Urinary bladder (tissue), 3 donors: ENCODE measurements at regions not wholly inside any gene's neighbourhood (a gene's known extent, or its start where the extent isn't known, plus 50 kb on each side); places are given as distances from the start of the nearest gene placed in this dataset.

Experiments
- DNase-seq: peaks from one replicate; pipeline ENCODE4 v3.0.0-alpha.2; 2015; ENCODE audit errors: extremely low spot score
- H3K27ac ChIP-seq: one replicate; pipeline ENCODE4 v1.5.1; 2013; ENCODE audit warnings: low read depth, mild to moderate bottlenecking, moderate library complexity
- H3K36me3 ChIP-seq: one replicate; pipeline ENCODE4 v1.6.1; 2013; ENCODE audit warnings: mild to moderate bottlenecking, moderate library complexity; ENCODE audit not compliant: insufficient read depth
- H3K4me1 ChIP-seq: one replicate; pipeline ENCODE4 v1.6.1; 2013; ENCODE audit warnings: mild to moderate bottlenecking, moderate library complexity; ENCODE audit not compliant: insufficient read depth
- H3K4me3 ChIP-seq: one replicate; pipeline ENCODE4 v1.5.1; 2013; ENCODE audit warnings: low read depth, low read length
- WGBS: extraction: QIAGEN DNeasy Blood & Tissue Kit; methylation state at CpG from one replicate; pipeline ENCODE4 v1.1.7; 2013; 5-methylcytosine and 5-hydroxymethylcytosine counted together
- donor health status: healthy with polysubstance abuse.
- donor health status: healthy.

DNA sequence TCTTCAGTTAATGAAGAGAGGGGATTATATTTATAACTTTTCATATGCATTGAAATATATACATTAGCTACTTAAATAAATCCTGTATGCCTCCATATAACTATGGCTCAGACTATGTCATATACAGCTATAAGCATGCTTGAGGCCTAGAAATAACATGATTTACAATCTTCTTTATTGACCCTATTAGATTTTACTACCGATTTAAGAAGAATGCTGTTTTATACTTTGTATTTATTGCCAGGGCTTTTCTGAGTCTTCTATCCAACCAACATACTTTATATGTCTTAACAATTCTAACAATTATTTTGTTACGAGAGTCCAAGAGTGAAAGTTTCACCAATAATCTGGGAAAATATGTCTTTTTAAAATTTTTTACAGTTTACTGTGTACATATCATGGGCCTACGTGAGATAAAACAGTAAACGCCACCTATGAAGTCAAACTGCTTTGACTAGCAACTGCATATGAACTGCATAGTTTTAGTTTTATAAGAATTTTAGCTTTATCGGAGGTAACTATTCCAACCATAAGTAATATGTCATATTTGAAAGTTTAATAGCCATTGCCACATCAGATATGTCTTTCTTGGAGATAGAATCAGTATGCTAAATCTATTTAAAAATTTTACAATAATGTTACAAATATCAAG, 861.0 kb downstream of the USP25 start:
- H3K4me1 ChIP-seq = no peaks in the 10 kb centered on the region
- no peaks in the 10 kb centered on the region for H3K36me3 ChIP-seq
- 64% methylated on average over 5 of the region's 5 CpGs for WGBS
- no peak overlapping the region for H3K4me3 ChIP-seq
- no peak for DNase-seq
- no peak overlapping the region for H3K27ac ChIP-seq

DNA sequence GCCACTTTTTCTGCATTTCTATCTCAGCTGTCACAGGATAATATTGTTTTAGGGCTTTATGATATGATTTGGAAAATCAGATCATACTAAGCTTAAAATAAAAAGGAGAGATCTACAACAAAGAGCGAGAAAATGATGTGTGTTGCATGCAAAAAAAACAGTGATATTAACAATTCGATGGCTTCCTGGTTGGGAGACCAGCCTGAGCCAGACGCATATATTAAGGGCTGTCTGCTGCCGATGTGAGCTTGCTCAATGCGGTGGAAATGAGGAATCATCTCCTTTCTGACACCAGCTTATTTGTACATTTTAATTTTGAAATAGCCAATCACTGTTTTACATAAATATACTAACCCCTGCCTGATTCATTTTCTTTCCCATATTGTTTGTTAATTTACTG, 862.6 kb downstream of the USP25 start:
- DNase-seq = no peak
- H3K36me3 ChIP-seq = no peaks in the 10 kb centered on the region
- WGBS = 84% methylated on average over 5 of the region's 5 CpGs
- H3K27ac ChIP-seq = no peak overlapping the region
- no peak overlapping the region for H3K4me3 ChIP-seq
- no peaks in the 10 kb centered on the region for H3K4me1 ChIP-seq

DNA sequence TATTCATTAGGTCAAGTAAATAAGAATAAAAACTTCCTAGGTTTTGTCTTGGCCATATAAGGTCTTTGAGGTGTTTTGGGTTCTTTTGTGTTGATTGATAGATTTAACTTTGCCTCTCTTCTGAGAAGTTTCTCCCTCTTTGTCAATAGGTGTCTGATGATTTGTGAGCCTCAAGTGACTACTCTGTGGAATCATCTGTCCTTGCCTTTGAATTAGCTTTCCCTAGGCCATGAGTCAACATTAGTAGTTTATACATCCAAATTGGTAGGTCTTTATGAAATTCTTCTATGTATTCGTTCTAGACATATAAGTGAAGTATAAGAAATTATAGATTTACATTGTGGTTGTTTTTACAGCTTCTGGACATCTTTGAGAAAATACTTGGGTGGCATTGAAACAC, 864.4 kb downstream of the USP25 start:
- no peak for DNase-seq
- Histone ChIP-seq H3K4me1 (no peaks in the 10 kb centered on the region), H3K27ac (no peak overlapping the region), H3K4me3 (no peak overlapping the region), H3K36me3 (no peaks in the 10 kb centered on the region)
- 92% methylated on average over 1 of the region's 1 CpG for WGBS

DNA sequence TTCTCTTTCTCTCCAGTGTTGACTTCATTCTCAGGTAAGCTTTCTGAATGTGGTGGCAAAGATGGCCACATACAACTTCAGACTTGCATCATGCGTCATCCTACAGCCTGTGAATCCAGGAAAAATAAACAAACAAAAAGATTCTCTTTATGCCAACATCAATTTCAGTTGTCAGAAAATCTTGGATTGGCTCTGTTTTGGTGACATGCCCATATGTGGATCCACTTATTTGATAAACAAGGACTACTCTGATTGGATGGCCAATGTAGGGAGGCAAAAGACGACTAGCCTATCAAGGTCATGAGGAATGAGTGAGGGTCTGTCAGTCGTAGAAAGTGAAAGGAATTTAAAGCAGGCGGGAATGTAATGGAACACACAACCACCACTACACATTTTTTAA, 866.6 kb downstream of the USP25 start:
- 97% methylated on average over 4 of the region's 4 CpGs for WGBS
- H3K36me3 ChIP-seq = no peaks in the 10 kb centered on the region
- H3K4me3 ChIP-seq = no peak overlapping the region
- DNase-seq = no peak
- H3K27ac ChIP-seq = no peak overlapping the region
- H3K4me1 ChIP-seq = no peaks in the 10 kb centered on the region

DNA sequence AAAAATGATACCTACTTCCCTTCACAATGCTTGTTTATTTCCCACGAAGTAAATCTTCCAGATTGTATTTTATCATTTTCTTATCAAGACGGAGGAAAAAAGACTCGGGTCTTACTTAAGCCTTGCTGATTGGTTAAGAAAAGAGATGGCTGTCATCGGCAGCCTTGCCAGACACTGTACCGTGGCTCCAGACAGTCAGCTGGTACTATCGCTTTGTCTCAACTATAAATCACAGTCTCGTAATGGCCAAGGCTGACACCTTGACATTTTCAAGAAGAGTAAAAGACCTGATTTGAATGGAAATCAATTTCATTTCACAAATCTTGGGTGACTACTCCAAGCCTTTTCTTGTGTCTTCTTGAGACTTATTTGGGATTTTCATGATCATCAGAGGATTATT, 868.0 kb downstream of the USP25 start:
- H3K36me3 ChIP-seq = no peaks in the 10 kb centered on the region
- no peak overlapping the region for H3K27ac ChIP-seq
- H3K4me3 ChIP-seq = no peak overlapping the region
- no peak for DNase-seq
- WGBS = 61% methylated on average over 7 of the region's 7 CpGs
- H3K4me1 ChIP-seq = no peaks in the 10 kb centered on the region

DNA sequence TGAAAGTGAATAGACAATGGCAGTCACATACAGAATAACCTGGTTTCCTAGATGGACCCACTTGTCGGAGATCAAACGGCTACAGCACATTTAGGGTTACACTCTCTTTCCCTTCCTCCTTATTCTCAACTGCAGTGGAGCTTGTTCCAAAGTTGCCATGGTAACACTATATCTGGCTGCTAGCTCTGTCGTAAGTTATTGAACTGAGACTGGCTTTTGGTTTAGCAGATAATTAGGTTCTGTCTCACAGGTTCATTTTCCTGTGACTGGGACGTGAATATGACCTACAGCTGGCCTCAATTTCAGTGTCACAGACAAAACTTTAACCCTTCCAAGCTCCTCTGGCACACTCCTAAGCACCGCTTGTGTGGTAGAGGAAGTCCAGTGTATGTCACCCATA, 875.8 kb downstream of the USP25 start:
- WGBS = 61% methylated on average over 5 of the region's 5 CpGs
- H3K36me3 ChIP-seq = no peaks in the 10 kb centered on the region
- no peak for DNase-seq

DNA sequence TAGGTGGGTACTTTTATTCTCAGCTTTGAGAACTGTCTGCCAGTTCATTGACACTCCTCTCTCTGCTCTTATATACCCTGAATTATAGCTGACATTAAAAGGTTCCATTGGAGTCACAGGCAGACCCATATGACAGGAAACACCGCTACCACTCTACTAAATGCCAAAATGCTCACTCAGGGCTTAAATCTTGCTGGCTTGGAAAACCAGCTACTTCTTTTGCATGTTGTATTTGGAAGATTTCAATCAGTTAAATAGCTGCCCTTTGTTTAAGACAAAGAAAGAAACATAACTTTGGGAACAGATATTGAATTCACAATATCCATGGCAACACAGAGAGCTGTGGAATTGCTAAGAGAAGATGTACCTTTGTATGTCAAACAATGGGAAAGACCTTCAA, 876.5 kb downstream of the USP25 start:
- DNase-seq = no peak
- 89% methylated on average over 1 of the region's 1 CpG for WGBS
- Histone ChIP-seq H3K27ac (no peak overlapping the region), H3K4me1 (no peaks in the 10 kb centered on the region), H3K4me3 (no peak overlapping the region), H3K36me3 (no peaks in the 10 kb centered on the region)

More for the DNA sequence above, 875.8 kb downstream of the USP25 start:
- H3K27ac ChIP-seq = no peak overlapping the region
- no peaks in the 10 kb centered on the region for H3K4me1 ChIP-seq
- no peak overlapping the region for H3K4me3 ChIP-seq

DNA sequence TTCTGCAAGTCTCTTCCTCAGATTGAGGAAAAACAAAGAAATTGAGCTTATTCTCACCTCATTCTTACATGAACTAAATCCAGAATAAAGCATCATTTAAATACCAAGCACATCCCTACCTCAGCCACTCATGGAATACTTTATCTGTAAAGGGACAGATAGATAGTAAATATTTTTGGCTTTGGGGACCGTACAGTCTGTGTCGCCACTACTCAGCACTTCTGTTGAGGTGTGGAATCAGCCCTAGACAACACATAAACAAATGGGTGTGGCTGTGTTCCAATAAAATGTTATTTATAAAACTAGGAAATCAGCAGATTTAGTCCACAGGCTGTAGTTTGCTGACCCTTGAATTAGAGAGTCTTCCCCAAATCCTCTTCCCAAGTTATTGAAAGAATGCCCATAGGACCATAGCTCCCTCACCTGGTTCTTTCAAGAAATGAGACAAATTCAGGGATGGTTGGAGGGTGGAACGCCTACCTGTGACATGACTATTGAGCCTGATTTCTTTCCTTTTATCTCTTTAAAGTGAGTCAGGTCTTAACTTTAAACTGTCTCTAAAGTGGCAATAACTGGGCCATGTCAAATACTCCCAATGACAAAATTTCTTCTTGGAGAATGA, 878.5 kb downstream of the USP25 start:
- no peaks in the 10 kb centered on the region for H3K4me1 ChIP-seq
- H3K36me3 ChIP-seq = no peaks in the 10 kb centered on the region
- H3K27ac ChIP-seq = no peak overlapping the region
- 89% methylated on average over 3 of the region's 3 CpGs for WGBS
- H3K4me3 ChIP-seq = no peak overlapping the region
- DNase-seq = no peak

DNA sequence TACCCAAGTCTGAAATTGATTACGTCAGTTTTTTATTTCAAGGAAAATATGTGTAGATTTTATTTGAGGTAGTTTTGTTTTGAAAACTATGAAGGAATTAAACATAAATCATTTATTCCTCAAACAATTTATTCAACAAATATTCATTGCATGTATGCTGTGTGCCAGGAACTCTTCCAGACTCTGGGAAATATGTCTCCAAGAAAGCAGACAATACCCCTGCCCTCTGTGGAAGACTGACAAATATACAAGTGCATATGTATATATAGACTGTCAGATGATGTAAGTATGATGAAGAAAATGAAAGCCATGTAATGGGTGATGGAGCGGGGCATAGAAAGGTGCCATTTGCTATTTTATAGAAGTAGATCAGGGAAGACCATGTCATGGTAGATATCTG, 889.5 kb downstream of the USP25 start:
- Histone ChIP-seq H3K4me3 (no peak overlapping the region), H3K4me1 (no peaks in the 10 kb centered on the region), H3K36me3 (no peaks in the 10 kb centered on the region), H3K27ac (no peak overlapping the region)
- WGBS = 91% methylated on average over 2 of the region's 2 CpGs
- DNase-seq = no peak

DNA sequence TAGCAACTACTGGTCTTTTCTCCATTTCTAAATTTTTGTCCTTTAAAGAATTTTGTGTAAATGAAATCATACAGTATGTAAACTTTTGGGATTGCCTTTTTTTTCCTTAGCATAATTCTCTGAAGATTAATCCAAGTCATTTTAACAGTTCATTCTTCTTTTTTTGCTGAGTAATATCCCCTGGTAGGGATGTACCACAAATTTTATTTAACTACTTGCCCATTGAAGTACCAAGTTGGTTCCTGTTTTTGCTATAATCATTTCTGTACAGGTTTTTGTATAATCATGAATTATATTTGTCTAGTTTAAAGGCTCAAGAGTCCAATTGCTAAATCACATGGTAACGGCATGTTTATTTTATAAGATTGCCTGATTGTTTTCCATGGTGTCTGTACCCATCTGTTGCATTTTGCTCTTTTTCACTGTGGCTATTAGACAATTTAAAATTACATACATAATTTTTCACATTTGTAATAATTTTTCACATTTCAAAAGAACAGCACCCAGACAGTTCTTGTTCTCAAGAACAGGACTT, 891.1 kb downstream of the USP25 start:
- DNase-seq = no peak
- no peak overlapping the region for H3K4me3 ChIP-seq
- H3K27ac ChIP-seq = no peak overlapping the region
- 72% methylated on average over 1 of the region's 1 CpG for WGBS
- H3K36me3 ChIP-seq = no peaks in the 10 kb centered on the region
- no peaks in the 10 kb centered on the region for H3K4me1 ChIP-seq

DNA sequence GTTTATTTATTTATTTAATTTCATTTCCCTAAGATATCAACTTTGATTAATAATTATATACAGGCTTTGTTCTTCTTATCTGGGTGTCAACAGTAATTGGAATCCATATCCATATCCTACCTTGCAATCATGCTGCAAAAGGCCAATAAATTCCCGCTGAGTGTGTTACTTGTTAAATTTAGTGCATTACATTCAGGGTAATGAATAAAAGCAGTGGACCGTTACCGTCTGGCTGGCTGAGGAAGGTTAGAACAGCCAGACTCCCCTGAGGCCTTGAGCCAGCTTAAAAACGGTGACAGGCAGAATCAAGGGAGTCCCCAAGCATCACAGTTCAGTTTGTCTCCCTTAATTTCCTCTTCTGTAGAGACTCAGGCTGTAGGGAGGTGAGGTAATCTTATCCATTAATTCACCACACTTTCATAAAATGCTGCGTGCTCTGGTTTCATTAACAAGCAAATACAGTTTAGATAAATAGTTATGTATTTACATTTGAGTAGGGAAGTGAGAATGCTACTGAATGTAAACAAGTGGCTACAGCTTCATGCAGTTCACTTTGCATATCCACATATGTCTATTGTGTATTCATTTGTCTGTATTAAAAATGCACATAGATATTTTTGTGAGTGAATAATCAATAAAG, 888.2 kb upstream of the CXADR start:
- no peak overlapping the region for H3K4me3 ChIP-seq
- H3K36me3 ChIP-seq = no peaks in the 10 kb centered on the region
- DNase-seq = no peak
- 54% methylated on average over 5 of the region's 5 CpGs for WGBS
- H3K27ac ChIP-seq = no peak overlapping the region
- no peaks in the 10 kb centered on the region for H3K4me1 ChIP-seq

DNA sequence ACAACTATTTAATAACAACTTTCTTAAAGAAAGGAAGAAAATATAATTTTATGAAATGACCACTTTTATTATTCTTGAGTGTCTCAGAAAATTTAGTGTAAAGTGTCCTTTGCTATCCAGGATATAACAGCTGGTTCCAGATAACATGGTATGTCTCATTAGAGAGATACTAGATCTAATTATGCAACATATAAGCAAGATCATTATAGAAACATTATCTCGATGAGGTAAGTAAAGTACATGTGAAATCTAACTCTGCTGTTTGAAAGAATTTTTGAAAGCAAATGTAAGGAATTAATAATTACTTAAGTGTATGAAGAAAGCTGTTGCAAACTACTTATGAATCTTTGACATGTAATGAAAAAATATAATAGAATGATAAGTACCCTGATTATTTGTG, 887.4 kb upstream of the CXADR start:
- Histone ChIP-seq H3K27ac (no peak overlapping the region), H3K4me3 (no peak overlapping the region), H3K4me1 (no peaks in the 10 kb centered on the region), H3K36me3 (no peaks in the 10 kb centered on the region)
- DNase-seq = no peak
- 43% methylated on average over 1 of the region's 1 CpG for WGBS

DNA sequence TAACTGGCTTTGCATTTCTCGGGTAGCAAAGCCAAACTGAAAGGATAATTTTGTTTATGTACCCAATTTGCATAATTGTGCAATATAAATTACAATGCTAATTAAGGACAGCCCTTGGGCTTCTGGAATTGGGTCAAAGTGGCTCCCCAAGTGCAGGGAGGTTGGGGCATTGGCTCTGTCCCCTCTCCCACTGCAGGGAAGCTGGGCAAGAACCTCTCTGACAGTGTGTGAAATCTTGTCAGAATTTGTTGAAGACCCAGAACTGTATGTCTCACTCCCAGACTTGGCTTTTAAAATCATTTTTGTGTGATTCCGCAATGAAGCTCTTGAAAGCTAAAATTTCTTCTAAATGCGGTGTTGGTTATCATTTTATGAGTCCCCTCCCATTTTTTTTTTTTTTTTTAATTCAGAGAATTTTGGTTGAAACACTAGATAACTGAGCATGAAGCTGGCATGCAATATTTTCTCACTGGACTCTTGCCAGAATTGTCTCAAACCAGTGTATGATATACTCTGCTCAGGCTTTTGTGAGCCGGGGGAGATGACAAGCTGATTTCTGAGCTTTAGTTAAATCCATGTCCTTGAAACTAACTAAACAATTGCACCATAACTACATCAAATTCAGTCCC, 878.9 kb upstream of the CXADR start:
- no peaks in the 10 kb centered on the region for H3K36me3 ChIP-seq
- no peak overlapping the region for H3K27ac ChIP-seq
- H3K4me1 ChIP-seq = no peaks in the 10 kb centered on the region
- no peak overlapping the region for H3K4me3 ChIP-seq
- DNase-seq = peak; percentile 28
- 56% methylated on average over 4 of the region's 4 CpGs for WGBS

DNA sequence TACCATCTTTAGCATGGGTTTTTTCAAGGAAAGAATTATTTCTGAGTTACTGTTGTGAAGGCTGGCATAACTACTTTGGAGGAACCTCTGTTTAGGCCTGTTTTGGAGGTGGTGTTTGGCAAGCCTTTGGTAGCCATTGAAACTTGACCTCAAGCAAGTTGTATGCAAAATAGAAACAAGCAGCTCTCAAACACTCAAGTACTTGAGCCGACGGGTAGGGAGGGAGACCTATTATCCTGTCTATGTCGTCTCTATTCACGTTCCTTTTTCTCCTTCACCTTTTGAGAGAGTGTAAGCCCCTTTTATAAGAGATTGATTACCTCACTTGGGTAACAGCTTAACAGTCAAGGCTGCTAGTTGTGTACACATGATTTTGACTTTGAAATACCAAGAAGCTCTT, 878.3 kb upstream of the CXADR start:
- H3K4me1 ChIP-seq = no peaks in the 10 kb centered on the region
- 60% methylated on average over 4 of the region's 4 CpGs for WGBS
- no peak overlapping the region for H3K4me3 ChIP-seq
- H3K27ac ChIP-seq = no peak overlapping the region
- no peak for DNase-seq
- no peaks in the 10 kb centered on the region for H3K36me3 ChIP-seq
